COLO668 (cell line): ENCODE measurements at regions not wholly inside any gene's neighbourhood (a gene's known extent, or its start where the extent isn't known, plus 50 kb on each side); places are given as distances from the start of the nearest gene placed in this dataset.

Experiments used
- DNase-seq: peaks from one replicate; lab custom pipeline; 2025; ENCODE audit not compliant: unreplicated experiment; lab: John Stamatoyannopoulos, UW

DNA sequence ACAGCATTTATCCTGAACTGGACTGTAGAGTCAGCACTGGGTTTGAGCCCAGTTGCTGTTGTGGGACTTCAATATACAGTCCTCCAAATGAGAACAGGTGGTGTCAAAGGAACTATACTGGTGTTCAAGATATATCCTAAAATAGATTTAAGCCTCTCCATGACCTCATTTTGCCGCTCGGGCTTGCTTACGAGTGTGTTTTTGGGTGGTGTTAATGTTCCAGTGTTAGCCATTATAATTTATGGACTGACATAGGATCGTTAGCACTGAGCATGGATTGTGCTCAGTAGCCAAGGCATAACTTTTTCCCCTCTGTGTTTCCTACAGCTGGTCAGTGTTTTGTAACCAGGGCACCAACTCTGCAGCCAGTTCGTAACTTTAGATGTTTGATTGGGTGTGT lies 306.6 kb downstream of the SPATA31D1 start:
- DNase-seq, result no peak

DNA sequence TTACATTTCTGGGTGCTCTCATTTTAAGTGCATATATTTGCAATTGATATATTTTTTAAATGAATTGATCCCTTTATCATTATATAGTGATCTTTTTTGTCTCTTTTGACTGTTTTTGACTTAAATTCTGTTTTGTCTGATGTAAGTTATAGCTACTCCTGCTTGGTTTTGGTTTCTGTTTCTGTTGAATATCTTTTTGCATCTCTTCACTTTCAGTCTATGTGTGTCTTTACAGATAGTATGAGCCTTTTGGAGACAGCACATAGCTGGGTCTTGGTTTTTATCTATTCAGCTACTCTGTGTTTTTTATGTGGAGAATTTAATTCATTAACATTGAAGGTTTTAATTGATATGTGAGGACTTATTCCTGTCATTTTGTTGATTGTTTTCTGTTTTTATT lies 311.3 kb downstream of the SPATA31D1 start:
- DNase-seq, result no peak

DNA sequence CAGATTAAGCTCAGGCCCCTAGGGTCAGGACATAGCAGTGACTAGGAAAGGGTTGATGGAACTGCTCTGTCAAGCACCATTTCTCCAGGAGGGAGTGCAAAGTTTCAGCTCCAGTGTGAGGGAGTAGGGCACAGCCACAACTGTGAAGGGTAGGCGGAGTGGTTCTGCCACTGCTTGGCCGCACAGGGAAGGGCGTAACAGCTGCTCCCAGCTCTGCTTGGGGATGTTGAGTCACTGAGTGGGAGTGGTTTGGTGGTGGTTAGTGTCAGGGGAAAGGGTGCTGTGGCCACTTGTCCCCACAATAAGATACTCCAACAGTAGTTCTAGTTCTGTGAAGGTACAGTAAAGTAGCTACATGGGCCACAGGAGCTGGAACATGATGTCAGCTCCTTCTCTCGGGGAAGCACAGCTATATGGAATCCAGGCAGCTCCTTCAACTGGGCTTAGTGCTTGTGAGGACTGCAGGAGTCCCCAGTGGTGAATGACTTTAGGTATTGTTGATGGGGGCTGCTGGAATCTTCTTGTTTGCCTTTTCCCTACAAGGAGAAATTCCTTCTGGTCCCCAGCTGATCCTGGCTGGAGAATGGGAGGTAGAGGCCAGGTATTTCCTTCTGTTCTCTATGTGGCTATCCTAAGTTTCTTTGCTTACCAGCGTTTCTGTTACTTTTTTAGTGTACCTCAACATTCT lies 314.5 kb downstream of the SPATA31D1 start:
- DNase-seq, result no peak

DNA sequence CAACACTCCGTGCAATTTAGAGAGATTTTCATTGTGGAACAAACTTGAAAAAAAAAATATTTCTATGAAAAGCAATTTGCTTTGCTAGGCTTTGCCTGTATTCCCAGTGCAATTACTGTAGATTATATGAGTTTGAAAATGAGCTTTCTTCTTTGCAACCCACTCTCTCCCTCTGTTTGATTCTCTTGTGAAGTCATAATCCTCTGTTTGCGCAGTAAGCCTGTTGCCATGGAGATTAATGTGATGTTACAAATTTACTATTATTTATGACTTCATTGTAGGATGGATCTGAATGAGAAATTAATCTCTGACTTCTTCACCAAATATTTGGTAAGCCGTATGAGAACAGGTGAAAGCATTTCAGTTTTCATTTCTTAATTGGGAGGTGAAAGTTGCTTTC lies 320.3 kb downstream of the SPATA31D1 start:
- DNase-seq, result no peak

DNA sequence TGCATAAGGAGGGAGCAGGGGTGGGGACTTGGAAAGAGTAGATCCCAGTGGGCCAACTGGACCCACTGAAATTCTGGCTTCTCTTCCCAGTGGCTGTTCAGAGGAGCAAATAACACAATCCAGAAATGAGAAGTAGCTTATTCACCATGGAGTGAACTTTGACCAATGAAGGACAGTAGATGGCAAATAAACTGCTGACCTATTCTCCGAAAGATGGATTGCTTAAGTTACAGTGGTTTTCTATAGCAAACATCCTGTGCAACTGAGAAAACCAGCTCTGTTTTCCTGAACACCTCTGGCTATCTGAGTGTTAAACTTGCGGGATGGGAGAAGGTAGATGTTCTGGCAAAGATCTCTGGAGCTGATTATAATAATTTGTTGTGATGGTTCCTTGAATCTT lies 325.1 kb downstream of the SPATA31D1 start:
- no peak for DNase-seq

DNA sequence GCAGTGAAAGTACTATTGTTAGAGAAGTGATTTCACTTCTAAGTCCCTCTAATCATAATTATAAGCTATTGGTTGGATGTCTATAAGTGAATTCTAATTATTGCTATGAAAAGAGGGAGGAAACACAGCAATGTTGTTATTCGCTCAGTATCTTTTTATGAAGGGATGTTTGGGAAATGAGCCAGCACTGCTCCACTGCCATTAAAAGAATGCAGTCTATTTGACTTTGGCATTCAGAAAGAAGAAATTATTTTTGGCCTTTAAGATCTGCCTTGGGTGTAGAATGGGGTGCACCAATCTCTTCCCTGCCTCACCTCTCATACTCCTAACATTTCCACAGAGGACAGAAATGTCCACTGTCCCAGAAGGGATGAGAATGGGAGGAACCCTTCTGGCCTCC lies 332.0 kb downstream of the SPATA31D1 start:
- DNase-seq, result no peak

DNA sequence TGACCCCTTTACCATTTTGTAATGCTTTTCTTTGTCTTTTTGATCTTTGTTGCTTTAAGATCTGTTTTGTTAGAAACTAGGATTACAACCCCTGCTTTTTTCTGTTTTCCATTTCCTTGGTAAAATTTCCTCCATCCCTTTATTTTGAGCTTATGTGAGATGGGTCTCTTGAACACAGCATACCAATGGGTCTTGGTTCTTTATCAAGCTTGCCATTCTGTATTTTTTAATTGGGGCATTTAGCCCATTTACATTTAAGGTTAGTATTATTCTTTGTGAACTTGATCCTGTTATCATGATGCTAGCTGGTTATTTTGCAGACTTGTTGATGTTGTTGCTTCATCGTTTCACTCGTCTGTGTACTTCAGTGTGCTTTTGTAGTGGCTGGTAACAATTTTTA lies 337.3 kb downstream of the SPATA31D1 start:
- no peak for DNase-seq

DNA sequence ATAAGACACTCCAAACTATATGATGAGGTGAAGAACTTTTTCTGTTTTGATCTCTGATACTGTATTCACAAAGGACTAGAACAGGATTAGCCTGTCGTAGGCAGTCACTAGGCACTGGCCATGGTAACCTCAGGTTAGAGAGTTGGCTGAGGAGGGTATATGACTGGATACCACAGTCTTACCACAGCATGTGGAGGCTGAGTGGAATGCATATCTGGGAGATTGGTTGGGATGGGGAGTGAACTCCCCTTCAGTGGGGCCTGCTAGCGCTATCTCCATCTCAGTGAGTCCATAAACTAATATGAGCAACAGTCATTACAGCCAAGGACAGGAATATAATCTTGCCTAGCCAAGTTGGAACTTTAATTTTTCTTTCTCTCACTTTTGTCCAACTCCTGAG lies 339.1 kb downstream of the SPATA31D1 start:
- no peak for DNase-seq

DNA sequence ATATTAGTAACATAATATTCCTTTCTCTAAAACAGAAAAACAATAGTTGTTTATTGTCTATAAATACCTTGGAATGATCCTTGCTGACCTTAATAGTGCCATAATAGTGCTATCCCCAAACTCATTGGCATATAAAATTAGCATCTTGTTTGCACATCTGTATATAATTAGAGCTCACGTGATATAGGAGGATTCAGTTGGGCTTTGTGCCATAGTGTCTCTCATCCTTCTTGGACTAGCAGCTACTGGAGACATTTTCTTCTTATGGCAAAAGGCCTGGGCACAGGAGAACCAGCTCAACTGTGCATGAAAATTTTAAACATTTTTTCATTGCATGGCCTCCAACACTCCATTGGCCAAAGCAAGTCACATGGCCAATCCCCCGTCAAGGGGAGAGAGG lies 342.5 kb downstream of the SPATA31D1 start:
- no peak for DNase-seq

DNA sequence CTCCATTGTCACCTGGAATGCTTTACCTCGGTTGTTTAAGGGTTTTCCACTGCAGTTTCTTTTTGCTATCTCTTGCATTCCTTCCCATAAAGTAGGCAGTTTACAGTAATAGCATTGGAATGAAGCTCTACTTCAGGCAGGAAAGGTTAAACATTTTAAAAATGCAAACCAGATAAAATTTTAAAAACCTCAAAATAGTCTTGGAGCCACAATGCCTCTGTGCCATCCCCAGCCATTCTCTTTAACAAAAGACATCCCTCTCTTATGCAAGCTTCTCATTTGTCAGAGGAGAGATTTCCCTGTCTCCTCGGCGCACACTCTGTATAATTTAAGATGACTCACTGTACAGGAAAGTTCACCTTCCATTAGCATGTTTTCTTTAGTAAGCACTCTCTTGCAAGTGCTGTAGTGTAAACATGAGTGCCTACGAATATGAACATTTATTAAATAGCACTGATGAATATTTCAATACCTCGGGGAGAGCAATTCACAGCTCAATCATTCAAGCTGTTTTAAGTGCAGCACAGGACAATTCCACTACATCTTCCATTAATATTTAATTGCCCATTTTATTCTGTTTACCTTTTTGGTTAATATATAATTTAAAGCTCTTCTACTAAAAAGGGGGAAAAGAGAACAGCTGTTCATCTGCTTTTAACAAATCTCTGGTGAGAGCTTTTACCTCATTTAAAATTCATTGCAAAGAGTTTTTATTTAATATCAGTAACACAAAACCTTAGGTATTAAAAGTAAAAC lies 343.6 kb downstream of the SPATA31D1 start:
- DNase-seq, result peak; percentile 14

DNA sequence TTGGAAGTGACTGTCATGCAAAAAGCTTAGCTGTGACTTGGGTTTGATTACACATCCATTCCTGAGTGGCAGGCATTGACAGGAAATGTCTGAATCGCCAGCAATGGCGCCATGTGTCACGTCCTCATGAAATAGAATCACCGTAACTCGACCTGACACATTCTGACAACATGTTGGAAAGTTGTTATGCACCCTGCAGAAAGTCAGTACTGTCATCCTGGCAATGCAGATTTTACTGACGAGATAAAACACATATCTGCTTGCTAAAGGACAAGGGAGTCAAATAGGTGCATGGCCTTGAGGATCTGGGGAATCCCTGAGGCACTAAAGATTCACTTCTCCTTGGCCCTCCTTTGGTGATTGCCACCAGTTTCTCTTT lies 344.2 kb downstream of the SPATA31D1 start:
- peak; percentile 45 for DNase-seq

DNA sequence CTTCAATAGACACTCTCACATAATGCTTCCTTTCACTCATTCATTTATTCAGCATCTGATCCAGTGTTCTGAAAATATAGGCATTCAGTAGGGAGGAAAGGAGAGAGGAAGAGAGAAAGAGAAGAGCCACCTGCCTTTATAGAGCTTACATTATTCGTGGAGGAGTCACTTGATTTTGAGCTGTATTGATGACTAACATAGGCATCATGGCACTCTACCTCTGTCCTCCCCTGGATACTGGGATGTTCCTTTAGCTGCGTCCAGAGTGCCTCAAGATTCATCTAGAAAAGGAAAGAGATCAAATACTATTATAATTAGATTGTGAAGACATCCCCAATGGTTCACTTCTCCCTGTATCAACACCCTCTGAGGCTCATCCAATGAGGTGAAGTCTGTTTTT lies 345.1 kb downstream of the SPATA31D1 start:
- DNase-seq, result no peak

DNA sequence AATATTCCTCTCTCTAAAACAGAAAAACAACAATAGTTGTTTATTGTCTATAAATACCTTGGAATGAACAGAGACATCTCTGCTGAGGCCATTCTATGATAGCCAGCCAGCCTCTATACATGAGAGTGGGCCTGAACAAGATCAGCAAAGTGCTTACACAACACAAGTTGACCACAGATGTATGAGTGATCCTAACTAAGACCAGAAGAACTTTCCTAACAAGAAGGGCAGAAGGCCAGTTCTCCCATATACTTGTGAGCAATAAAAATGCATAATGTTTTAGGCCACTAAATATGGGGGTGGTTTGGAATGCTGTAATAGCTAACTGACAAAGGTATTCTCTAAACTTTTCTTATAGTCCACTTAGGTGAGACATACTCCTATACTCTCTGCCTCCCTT lies 345.7 kb downstream of the SPATA31D1 start:
- DNase-seq, result no peak

DNA sequence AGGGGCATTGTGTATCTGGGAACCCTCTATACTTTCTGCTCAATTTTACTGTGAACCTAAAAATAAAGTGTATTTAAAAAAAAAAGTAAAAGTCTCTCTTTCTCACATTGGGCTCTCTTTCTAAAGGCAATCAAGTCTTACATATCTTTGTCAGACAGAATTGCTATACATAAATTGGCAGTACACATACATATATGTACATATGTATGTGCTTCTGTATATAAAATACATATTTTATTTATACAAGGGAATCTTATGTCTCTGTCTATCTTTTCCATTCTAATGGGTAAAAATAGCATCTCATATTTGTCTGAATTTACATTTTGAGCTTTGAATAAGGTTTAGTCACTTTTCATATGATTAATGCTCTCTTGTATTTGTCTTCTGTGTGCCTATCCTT lies 348.8 kb downstream of the SPATA31D1 start:
- no peak for DNase-seq

DNA sequence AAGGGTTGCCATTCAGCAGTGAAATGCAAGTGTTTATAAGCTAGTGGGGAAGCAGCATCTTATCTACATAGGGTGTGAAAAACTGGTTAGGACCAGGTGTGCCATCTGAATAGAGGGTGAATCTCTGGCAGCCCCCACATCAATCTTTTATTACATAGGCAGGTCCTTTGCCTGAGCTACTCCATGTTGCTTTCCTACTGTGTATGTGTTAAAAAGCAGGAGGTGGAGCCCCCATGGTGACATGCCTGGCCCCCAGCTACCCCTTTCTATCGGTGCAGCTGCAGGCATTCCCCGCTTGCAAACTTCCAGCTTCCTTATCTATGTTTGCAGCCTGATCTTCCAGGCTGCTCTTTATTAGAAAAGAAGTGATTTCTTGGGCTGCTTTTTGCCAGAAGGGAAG lies 353.5 kb downstream of the SPATA31D1 start:
- DNase-seq, result no peak

DNA sequence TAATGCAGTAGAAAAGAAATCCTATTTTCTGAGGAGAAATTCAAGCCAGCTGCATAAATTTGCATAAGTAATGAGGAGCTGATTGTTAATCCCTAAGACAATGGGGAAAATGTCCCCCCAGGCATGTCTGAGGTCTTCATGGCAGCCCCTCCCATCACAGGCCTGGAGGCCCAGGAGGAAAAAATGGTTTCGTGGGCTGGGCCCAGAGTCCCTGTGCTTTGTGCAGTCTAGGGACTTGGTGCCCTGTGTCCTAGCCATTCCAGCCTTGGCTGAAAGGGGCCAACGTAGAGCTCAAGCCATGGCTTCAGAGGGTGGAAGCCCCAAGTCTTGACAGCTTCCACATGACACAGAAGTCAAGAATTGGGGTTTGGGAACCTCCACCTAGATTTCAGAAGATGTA lies 357.5 kb downstream of the SPATA31D1 start:
- no peak for DNase-seq

DNA sequence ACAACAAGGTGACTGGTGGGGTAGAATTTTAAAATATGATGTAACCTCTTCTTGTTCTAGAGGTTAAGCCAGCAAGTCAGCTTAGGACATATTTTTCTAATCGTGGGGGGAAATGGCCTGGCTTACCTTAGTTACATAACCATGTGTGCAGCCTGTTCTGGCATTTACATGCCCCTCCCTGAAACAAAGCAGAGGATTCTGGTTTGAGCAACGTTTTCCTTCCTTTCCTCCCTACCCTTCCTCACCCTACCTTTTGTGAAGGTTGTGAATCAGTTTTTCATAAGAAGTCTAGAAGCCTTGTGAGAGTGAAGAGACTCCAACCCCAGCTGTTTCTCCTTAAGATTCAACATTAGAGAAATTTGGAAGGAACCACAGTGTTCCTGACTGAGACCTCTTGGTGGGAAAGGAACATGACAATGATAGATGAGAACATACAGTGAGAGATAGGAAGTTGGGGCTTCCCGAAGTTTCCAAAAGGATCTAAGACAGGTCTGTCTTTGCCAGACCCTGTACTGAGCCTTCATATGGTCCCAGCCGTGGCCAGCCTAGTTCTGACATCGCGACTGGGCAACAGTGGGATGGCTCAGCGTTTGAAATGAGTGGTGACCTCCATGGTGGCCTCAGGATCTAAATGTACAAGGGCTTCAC lies 365.2 kb downstream of the SPATA31D1 start:
- DNase-seq, result no peak

DNA sequence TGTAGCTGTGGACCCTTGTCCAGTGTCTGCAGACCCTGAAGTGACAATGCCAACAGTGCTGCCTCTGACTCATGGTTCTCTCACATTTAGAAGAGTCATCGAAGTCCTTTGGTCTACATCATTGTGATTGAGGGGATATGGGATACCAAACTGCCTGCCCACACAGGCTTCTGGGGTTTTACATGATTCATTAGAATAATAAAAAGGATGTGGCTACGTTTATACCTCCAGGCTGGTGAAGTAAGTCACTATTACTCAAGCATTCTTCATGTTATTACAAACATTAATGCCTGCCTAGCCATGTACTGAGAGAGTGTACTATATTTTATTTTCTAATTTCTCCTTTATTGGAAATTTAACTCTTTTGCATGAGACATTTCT lies 365.7 kb downstream of the SPATA31D1 start:
- no peak for DNase-seq

DNA sequence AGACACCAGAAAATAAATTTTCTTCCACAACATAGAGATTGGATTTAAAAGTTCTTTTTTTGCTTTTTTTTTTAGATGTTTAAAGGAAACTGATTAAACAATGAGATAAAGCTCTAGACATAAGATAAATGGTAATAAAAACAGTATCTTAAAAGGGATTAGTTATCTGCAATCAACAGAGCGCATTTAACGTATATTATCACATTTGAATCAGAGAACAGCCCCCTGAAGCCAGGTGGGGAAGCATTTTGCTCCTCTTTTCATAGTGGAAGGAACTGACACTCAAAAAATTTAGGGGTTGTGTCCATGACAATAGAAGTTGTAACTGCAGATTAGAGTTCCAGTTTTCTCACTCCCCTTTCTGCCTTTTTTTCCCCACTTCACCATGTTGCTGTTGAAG lies 367.6 kb downstream of the SPATA31D1 start:
- DNase-seq, result no peak

DNA sequence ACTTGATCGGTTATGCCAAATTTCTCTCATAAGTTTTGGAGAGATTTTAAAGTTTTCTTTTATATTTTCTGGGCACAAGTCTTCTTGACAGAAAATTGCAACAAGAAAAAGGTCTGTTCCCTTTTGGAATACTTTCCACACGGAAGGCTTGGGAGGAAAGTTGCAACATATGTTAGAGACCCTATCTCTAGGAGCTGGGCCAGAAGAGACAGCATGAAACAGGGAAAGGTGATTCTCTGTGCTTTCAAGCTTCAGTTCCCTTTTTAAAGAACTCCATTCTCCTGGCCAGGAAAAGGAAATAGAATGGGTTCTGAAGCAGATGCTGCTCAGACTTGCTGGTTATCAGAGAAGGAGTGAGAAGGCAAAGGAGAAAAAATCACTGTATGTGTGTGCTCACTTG lies 368.3 kb downstream of the SPATA31D1 start:
- no peak for DNase-seq

DNA sequence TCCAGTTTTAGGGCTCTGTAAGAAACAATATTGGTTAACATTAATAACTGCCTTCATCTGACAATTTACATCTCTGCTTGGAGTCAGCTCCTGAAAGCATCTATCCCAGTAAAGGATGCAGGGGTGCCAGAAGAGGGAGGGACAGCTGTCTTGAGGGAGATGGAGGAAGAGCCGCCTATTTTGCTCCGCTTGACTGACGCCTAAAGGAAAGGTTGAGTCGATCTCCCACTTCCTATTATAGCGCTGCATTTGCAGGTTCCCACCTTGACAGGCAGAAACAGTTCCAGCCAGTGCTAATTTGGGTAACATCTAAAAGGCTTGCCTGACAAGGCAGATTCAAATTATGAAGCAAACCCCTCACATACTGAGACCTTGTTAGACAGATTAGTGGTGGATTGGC lies 374.6 kb downstream of the SPATA31D1 start:
- DNase-seq, result no peak

DNA sequence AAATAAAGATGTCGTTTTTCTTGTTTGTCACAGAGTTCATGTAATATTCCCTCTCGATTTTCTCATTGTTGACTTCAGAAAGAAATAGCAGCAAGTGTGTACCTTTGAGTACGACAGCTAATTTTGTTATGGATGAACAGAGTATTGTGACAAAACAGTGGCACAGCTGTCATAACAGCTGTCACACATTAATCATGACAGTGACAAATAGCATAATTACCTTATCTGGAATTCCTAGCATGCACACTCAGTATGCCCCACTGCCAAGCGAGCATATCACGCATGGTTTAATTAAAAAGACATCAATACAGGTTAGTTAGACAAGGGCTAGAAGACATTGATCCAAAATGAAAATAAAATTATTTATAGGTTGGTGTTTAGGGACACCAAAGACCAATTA lies 375.1 kb downstream of the SPATA31D1 start:
- DNase-seq, result no peak
